ENCODE measurements at regions not wholly inside any gene's neighbourhood (a gene's known extent, or its start where the extent isn't known, plus 50 kb on each side); places are given as distances from the start of the nearest gene placed in this dataset.

- TF ChIP-seq, protein P1, sequence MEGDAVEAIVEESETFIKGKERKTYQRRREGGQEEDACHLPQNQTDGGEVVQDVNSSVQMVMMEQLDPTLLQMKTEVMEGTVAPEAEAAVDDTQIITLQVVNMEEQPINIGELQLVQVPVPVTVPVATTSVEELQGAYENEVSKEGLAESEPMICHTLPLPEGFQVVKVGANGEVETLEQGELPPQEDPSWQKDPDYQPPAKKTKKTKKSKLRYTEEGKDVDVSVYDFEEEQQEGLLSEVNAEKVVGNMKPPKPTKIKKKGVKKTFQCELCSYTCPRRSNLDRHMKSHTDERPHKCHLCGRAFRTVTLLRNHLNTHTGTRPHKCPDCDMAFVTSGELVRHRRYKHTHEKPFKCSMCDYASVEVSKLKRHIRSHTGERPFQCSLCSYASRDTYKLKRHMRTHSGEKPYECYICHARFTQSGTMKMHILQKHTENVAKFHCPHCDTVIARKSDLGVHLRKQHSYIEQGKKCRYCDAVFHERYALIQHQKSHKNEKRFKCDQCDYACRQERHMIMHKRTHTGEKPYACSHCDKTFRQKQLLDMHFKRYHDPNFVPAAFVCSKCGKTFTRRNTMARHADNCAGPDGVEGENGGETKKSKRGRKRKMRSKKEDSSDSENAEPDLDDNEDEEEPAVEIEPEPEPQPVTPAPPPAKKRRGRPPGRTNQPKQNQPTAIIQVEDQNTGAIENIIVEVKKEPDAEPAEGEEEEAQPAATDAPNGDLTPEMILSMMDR (IDR thresholded peaks at IDR 0.05 in 8 of 11, conservative IDR thresholded peaks at IDR 0.05 in 3 of 11), result no peak
- no peak for TF ChIP-seq POLR2AphosphoS5 (IDR thresholded peaks at IDR 0.05)
- no peak for TF ChIP-seq POLR2A (IDR thresholded peaks at IDR 0.05)
These were observed 167.1 kb downstream of the RPRM start for GRCh38 chr2:153311432-153311831.

All from spleen (tissue), 7 donors.